HS-5 (cell line): ENCODE measurements at regions not wholly inside any gene's neighbourhood (a gene's known extent, or its start where the extent isn't known, plus 50 kb on each side); places are given as distances from the start of the nearest gene placed in this dataset.
"Not testable (repeated sequence)": the region's sequence is repeated elsewhere in the genome, so short reads cannot be mapped to it uniquely, and the experiment has no call there.

Experiments
- DNase-seq: peaks from one replicate; pipeline ENCODE4 v3.0.0-alpha.2; 2012; ENCODE audit warnings: low read depth

GRCh38 chr3:21894459-21895340 is 143.7 kb upstream of the ZNF385D start:
- peak; percentile 11 for DNase-seq

GRCh38 chr3:21898316-21898715 is 147.3 kb upstream of the ZNF385D start:
- no peak for DNase-seq

- no peak for DNase-seq
These were observed 150.5 kb upstream of the ZNF385D start for GRCh38 chr3:21901484-21901883.

DNA sequence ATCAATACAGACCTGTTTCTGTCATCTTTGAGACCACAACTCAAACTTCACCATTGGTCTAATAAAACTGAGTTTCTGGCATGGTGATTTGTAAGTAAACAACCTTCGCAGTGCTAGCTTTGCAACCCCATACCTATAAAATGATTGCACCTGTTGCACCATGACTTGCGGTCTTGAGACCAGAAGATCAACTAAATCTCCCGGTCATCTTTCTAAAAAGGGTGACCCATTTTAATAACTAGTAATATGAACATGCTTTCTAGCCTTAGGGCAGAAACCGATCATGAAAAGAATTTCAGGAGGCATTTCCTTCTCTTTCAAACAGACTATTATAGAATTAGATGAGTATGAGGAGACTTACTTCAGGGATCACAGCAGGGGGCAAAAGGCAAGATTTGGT is 151.9 kb upstream of the ZNF385D start:
- DNase-seq, result no peak

- no peak for DNase-seq
These were observed 158.1 kb upstream of the ZNF385D start for GRCh38 chr3:21909096-21909495.

GRCh38 chr3:21912711-21913110 is 161.7 kb upstream of the ZNF385D start:
- no peak for DNase-seq

- DNase-seq, result peak; percentile 14
These were observed 162.8 kb upstream of the ZNF385D start for GRCh38 chr3:21913791-21914190.

GRCh38 chr3:21914451-21914850 is 163.4 kb upstream of the ZNF385D start:
- no peak for DNase-seq

- DNase-seq, result no peak
These were observed 168.4 kb upstream of the ZNF385D start for GRCh38 chr3:21919383-21919782.

GRCh38 chr3:21920421-21920861 is 169.4 kb upstream of the ZNF385D start:
- DNase-seq, result peak; percentile 75

GRCh38 chr3:21923156-21923555 is 172.1 kb upstream of the ZNF385D start:
- DNase-seq, result not testable (repeated sequence)

- DNase-seq, result no peak
These were observed 176.3 kb upstream of the ZNF385D start for GRCh38 chr3:21927261-21927660.

- DNase-seq, result no peak
These were observed 183.6 kb upstream of the ZNF385D start for GRCh38 chr3:21934591-21934990.

- no peak for DNase-seq
These were observed 185.2 kb upstream of the ZNF385D start for GRCh38 chr3:21936207-21936606.

- no peak for DNase-seq
These were observed 187.3 kb upstream of the ZNF385D start for GRCh38 chr3:21938267-21938681.

- DNase-seq, result peak; percentile 86
These were observed 191.3 kb upstream of the ZNF385D start for GRCh38 chr3:21942328-21942727.

- DNase-seq, result no peak
These were observed 193.2 kb upstream of the ZNF385D start for GRCh38 chr3:21944251-21944650.

- DNase-seq, result no peak
These were observed 201.8 kb upstream of the ZNF385D start for GRCh38 chr3:21952856-21953255.

- DNase-seq, result peak; percentile 74
These were observed 203.7 kb upstream of the ZNF385D start for GRCh38 chr3:21954709-21955108.

DNA sequence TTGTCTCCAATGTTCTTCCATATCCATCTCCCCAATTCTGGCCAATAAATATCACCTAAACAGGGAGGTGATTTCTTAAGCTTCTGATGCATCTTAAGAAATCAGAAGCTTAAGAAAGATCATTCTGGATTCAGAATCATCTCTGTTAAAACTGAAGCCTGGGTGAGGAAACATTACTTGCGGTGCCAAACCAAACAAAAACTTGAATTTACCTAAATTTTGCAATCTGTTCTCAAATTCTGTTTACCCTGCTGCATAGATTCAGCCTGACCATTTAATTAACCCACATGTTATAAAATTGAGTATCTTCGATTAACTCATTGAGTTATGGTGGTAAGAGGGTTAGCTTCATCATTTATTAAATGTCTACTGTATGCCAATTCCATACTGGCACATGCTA is 204.4 kb upstream of the ZNF385D start:
- DNase-seq, result no peak

- DNase-seq, result no peak
These were observed 209.0 kb upstream of the ZNF385D start for GRCh38 chr3:21960033-21960432.

GRCh38 chr3:21962456-21962855 is 211.4 kb upstream of the ZNF385D start:
- DNase-seq, result no peak

DNA sequence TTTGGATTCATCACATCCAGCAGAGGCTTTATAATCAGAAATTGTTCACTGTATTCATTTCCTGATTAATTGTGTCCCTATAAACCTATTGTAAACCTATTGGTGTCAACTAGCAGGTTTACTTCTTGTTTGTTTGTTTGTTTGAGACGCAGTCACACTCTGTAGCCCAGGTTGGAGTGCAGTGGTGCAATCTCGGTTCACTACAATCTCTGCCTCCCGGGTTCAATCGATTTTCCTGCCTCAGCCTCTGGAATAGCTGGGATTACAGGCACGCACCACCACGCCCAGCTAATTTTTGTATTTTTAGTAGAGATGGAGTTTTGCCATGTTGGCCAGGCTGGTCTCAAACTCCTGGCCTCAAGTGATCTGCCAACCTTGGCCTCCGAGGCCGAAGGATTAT is 215.4 kb upstream of the ZNF385D start:
- not testable (repeated sequence) for DNase-seq

- DNase-seq, result peak; percentile 32
These were observed 228.7 kb upstream of the ZNF385D start for GRCh38 chr3:21979706-21980105.
